Transverse colon (tissue), 4 donors: ENCODE measurements at regions not wholly inside any gene's neighbourhood (a gene's known extent, or its start where the extent isn't known, plus 50 kb on each side); places are given as distances from the start of the nearest gene placed in this dataset.

Experiments
- POLR2A ChIP-seq: fragments of 450-650 bp; IDR thresholded peaks from one replicate; pipeline ENCODE4 v1.6.1; 2016; ENCODE audit warnings: antibody characterized with exemption, mild to moderate bottlenecking, moderate library complexity
- POLR2AphosphoS5 ChIP-seq, 3 donors: sonication (generic); formaldehyde crosslinking; IDR thresholded peaks; one replicate each; pipeline ENCODE4 v1.6.1; 2016; ENCODE audit warnings: antibody characterized with exemption in 3 of 3
- TF ChIP-seq, protein P1 (sequence below), 5 experiments: fragments of 200-600 bp in 3 of 5; fragments of 450-650 bp in 2 of 5; sonication (generic) in 3 of 5; IDR thresholded peaks; 1 replicate in 2 of 5; 2 replicates in 3 of 5; pipeline ENCODE4 v1.5.1; 2016 to 2017; ENCODE audit warnings: antibody characterized with exemption in 5 of 5, inconsistent platforms in 3 of 5, mild to moderate bottlenecking in 2 of 5, moderate library complexity in 1 of 5

DNA sequence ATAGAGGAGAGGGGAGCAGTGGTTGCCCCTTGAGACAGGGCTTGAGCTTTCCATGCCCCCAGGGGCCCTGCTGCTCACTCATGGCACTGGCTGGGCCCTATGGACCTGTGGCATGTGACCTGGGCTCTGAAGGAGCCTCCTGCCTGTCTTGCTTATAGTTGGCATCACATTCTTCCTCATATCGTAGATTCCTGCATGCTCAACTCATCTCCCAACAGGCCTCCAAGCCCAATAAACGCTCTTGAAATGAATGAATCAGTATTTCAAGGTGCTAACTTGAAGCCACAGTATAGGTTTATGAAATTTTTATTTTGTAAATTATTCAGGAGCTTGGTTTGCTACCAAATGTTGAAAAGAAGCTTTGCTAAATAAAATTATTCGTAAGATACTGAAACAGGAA, 93.3 kb upstream of the SLC7A14 start:
- TF ChIP-seq, protein P1, sequence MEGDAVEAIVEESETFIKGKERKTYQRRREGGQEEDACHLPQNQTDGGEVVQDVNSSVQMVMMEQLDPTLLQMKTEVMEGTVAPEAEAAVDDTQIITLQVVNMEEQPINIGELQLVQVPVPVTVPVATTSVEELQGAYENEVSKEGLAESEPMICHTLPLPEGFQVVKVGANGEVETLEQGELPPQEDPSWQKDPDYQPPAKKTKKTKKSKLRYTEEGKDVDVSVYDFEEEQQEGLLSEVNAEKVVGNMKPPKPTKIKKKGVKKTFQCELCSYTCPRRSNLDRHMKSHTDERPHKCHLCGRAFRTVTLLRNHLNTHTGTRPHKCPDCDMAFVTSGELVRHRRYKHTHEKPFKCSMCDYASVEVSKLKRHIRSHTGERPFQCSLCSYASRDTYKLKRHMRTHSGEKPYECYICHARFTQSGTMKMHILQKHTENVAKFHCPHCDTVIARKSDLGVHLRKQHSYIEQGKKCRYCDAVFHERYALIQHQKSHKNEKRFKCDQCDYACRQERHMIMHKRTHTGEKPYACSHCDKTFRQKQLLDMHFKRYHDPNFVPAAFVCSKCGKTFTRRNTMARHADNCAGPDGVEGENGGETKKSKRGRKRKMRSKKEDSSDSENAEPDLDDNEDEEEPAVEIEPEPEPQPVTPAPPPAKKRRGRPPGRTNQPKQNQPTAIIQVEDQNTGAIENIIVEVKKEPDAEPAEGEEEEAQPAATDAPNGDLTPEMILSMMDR (IDR thresholded peaks at IDR 0.05), result no peak
- TF ChIP-seq POLR2AphosphoS5 (IDR thresholded peaks at IDR 0.05) (no peak), POLR2A (no peak)
